HG02763 (cell line): ENCODE measurements at regions not wholly inside any gene's neighbourhood (a gene's known extent, or its start where the extent isn't known, plus 50 kb on each side); places are given as distances from the start of the nearest gene placed in this dataset.
"Not testable (repeated sequence)": the region's sequence is repeated elsewhere in the genome, so short reads cannot be mapped to it uniquely, and the experiment has no call there.

Source experiments
- ATAC-seq: cut with Tn5 transposase; IDR thresholded peaks from one replicate; pipeline ENCODE4 v1.9.1; 2021; ENCODE audit warnings: mild to moderate bottlenecking, moderate library complexity; ENCODE audit not compliant: unreplicated experiment

DNA sequence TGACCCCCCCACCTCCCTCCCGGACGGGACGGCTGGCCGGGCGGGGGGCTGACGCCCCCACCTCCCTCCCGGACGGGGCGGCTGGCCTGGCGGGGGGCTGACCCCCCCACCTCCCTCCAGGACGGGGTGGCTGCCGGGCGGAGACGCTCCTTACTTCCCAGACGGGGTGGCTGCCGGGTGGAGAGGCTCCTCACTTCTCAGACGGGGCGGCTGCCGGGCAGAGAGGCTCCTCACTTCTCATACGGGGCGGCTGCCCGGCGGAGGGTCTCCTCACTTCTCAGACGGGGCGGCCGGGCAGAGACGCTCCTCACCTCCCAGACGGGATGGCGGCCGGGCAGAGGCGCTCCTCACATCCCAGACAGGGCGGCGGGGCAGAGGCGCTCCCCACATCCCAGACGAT lies 84.7 kb downstream of the OR2B2 start:
- not testable (repeated sequence) for ATAC-seq

DNA sequence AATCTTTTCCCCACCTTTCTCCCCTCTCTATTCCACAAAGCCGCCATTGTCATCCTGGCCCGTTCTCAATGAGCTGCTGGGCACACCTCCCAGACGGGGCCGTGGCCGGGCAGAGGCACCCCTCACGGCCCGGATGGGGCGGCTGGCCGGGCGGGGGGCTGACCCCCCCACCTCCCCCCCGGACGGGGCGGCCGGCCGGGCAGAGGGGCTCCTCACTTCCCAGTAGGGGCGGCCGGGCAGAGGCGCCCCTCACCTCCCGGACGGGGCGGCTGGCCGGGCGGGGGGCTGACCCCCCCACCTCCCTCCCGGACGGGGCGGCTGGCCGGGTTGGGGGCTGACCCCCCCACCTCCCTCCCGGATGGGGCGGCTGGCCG lies 85.6 kb downstream of the OR2B2 start:
- ATAC-seq = not testable (repeated sequence)

DNA sequence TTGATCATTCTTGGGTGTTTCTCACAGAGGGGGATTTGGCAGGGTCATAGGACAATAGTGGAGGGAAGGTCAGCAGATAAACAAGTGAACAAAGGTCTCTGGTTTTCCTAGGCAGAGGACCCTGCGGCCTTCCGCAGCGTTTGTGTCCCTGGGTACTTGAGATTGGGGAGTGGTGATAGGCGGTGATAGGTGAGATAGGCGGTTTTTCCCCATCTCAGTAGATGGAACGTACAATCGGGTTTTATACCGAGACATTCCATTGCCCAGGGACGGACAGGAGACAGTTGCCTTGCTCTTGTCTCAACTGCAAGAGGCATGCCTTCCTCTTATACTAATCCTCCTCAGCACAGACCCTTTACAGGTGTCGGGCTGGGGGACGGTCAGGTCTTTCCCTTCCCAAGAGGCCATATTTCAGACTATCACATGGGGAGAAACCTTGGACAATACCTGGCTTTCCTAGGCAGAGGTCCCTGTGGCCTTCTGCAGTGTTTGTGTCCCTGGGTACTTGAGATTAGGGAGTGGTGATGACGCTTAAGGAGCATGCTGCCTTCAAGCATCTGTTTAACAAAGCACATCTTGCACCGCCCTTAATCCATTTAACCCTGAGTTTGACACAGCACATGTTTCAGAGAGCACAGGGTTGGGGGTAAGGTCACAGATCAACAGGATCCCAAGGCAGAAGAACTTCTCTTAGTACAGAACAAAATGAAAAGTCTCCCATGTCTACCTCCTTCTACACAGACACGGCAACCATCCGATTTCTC lies 86.2 kb downstream of the OR2B2 start:
- not testable (repeated sequence) for ATAC-seq

DNA sequence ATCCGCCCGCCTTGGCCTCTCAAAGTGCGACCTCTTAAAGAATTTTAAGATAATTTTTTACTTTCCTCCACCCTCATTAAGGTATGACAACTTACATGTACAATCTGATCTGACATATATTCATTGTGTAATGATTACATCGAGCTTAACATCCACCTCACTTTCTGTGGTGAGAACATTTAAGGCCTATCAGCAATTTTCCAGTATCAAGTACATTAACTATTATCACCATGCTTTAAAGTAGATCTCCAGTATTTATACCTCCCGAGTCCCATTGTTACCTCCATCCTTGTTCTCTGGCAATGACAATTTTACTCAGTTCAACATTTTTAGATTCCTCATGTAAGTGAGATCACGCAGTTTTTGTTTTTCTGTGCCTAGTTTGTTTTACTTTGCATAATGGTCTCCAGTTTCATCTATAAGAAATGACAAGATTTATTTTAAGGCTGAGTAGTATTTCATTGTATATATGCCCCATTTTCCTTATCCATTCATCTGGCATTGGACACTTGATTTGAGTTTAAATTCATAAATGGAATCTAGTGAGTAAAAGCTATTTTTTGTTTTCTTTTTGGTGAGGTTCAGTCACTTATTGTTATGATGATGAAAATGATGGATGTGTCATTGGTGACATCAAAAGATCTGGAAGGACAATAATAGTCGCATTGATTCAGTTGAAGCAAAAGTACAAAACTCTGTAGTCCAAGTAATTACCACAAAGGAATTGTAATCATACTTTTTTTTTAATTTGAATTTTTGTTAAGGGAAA lies 87.0 kb downstream of the OR2B2 start:
- no peak for ATAC-seq

DNA sequence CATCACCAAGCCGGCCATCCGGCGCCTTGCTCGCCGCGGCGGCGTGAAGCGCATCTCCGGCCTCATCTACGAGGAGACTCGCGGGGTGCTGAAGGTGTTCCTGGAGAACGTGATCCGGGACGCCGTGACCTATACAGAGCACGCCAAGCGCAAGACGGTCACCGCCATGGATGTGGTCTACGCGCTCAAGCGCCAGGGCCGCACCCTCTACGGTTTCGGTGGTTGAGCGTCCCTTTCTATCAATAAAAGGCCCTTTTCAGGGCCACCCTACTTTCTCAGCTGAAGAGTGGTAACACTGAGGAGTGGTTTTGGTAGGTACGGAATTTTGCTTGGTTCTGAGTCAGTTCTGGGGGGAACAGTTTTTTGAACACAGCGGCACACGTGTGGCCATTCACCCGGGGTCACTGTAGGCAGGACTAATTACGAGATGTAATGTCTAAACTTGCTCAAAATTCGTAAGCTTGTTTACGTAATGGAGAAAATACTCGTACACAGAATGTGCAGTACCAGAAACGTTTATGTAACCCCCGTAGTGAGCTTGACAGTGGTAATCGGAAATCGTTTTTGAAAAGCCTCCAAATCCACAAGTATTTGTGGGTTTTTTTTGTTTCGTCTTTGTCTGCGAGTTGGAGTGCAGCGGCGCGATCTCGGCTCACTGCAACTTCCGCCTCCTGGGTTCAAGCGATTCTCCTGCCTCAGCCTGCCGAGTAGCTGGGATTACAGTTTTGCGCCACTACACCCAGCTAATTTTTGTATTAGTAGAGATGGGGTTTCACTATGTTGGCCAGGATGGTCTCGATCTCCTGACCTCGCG lies 87.8 kb downstream of the OR2B2 start:
- peak; percentile 51 for ATAC-seq

DNA sequence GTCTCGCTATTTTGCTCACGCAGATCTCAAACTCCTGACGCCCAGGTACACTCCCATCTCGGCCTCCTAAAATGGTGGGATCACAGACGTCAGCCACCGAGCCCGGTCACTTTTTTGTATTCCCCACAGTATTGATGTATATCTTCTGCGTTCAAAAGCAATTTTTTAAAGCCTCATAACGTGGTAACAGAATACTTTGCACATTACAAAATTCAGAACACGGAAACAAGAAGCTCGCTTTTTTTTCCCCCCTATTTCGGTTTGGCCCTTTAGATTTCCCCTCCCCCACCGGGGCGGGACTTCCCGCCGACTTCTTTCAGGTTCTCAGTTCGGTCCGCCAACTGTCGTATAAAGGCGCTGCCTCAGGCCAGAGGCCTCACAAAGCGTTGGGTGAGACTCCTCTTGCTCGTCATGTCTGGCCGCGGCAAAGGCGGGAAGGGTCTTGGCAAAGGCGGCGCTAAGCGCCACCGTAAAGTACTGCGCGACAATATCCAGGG lies 88.4 kb downstream of the OR2B2 start:
- peak; percentile 61 for ATAC-seq

DNA sequence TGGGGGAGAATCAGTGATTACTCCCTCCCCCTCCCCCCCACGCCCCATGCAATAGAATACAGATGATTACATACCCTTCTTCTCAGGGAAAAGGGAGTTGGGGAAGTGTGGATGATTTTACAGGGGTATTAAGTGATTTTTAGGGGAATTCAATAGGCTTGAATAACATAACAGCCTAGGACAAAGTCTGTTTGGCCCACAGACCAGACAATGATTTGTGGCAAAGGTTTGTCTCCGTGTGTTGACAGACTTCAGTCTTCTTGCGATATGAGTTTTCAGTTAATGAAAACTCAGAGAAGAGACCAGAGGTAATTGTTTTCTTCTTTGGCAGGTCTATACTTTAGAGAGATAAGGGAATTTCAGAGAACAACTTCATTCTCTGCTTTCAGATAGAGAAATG lies 95.3 kb downstream of the OR2B2 start:
- no peak for ATAC-seq

DNA sequence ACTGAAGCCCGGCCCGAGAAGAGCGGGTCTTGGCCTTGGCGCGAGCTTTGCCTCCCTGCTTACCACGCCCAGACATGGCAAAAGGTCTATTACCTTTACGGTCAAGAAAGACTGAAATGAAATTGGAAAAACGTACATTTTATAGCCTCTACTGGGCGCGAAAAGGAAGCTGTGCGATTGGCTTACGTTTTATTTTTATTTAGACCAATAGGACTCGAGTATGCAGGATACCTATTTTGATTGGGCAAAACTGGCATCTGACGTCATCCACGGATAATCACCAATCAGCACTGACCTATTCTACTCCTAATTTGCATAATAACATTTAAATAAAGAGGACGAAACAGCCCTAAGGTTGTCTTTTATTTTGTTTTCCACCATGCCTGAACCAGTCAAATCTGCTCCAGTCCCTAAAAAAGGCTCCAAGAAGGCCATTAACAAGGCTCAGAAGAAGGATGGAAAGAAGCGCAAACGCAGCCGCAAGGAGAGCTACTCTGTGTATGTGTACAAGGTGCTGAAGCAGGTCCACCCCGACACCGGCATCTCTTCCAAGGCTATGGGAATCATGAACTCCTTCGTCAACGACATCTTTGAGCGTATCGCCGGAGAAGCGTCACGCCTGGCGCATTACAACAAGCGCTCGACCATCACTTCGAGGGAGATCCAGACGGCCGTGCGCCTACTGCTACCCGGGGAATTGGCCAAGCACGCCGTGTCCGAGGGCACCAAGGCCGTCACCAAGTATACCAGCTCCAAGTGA lies 97.4 kb downstream of the OR2B2 start:
- peak; percentile 59 for ATAC-seq

DNA sequence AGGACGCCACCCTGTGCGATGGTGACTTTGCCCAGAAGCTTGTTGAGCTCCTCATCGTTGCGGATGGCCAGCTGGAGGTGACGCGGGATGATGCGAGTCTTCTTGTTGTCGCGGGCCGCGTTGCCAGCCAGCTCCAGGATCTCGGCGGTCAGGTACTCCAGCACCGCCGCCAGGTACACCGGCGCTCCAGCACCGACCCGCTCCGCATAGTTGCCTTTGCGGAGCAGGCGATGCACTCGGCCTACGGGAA lies 97.9 kb downstream of the OR2B2 start:
- ATAC-seq = peak; percentile 4

DNA sequence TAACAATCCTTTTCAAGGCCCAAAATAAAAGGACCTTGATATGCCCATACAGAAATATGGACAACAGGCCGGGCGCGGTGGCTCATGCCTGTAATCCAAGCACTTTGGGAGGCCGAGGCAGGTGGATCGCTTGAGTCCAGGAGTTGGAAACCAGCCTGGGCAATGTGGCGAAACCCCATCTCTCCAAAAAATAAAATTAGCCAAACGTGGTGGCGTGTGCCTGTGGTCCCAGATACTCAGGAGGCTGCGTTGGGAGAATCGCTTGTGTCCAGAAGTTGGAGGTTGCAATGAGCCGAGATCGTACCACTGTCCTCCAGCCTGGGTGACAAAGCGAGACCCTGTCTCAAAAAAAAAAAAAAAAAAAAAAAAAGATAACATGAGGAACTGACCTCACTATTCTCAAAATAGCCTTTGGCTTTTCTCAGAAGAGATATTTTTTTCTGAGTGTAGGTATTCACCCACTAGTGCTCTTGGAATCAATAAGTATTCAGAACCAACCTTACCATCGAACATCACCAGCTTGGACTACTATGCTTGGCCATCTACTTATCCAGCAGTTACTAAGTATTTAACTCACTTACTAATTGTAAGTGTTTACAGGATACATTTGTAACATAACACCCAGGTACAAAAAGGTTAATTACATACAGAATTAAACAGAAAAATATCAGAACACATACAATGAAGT lies 99.2 kb downstream of the OR2B2 start:
- no peak for ATAC-seq

DNA sequence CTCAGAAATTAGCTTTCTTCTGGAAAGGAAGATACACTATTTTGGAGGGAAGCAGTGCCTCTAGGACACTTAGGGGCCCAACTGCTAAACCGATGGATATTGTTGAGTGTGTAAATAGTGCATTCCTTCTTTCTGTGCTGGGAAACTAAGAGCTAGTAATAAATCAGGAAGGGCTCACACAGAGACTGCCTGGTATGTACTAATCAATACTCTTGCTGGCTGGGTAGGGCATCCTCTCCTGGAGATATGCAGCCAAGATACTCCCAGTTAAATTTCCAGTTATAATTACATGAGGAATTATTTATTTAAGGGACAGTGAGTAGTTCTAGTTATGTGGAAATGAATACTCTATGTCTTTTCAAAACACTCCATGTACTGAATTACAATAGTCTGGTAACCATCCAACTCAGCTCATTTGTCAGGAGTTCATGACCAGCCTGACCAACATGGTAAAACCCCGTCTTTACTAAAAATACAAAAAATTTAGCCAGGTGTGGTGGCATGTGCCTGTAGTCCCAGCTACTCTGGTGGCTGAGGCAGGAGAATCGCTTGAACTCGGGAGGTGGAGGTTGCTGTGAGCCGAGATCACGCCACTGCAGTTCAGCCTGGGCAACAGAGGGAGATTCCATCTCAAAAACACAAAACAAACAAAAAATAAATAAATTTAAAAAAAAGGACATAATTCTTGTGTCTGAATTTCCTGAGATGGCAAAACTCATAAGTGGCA lies 100.0 kb downstream of the OR2B2 start:
- ATAC-seq = no peak

DNA sequence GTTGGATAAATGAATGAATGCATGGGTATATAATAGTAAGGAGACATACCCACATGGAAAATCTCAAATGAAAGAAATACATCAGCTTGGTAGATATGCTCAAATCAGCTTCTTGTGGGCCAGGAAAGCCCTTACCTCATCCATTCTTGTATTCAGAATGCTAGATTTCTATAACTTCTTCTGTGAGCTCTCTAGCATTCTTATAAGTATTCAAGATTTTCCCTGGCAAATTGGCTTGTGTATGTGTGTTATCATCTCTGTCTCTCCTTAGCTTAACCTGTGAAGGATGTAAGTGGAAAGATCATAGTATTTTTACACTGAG lies 100.8 kb downstream of the OR2B2 start:
- no peak for ATAC-seq

DNA sequence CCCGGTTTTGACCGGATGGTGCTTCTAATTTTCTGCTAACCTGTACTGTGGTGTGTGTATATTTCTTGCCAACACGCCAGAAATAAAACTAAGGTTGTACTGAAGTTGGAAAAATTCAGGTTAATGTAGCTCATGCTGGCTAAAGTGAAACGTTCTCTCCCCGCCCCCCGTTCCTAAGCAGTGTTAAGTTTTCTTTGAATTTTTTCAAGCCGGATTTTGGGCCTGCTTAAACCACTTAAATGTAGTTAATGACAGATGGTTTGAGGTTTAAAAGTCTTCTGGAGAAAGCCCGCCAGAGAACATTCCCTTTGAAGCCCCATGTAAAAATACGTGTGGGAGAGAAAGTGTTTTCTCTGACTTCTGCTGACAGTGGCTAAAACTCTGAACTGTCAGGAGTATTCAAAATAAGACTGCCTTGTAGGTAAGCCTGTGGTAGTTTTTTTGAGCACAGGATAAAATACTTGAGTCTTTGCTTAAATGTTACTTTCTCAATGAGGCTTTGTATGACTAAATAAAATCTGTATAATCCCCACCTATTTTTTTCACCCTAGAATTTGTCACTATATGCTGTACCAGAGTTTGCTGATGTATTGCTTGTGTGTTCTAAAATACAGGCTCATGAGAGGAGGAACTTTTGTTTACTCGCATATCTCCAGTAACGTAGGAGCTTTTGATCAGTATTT lies 101.3 kb downstream of the OR2B2 start:
- no peak for ATAC-seq

DNA sequence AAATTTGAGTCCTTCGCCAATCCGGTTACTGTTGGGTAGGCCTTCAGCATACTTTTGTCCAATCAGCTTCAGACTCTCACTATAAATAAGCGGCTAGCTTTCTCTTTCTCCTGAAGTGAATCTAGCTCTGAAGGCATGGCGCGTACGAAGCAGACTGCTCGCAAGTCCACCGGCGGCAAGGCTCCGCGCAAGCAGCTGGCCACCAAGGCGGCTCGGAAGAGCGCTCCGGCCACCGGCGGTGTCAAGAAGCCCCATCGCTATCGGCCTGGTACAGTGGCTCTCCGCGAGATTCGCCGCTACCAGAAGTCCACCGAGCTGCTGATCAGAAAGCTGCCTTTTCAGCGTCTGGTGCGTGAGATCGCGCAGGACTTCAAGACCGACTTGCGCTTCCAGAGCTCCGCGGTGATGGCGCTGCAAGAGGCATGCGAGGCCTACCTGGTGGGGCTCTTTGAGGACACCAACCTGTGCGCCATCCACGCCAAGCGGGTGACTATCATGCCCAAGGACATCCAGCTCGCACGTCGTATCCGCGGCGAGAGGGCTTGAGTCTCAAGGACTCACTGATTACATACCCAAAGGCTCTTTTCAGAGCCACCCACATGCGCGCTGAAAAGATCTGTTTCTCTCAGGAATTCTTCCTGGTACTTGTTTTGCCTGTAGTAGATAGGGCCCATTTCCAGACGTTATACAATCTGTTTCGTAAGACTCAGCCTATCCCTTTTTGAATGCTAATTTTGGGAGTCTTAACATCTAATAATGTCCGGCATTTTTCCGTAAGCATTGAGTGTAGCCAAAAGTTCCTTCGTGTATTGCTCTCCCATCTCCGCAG lies 102.0 kb downstream of the OR2B2 start:
- ATAC-seq = peak; percentile 33

DNA sequence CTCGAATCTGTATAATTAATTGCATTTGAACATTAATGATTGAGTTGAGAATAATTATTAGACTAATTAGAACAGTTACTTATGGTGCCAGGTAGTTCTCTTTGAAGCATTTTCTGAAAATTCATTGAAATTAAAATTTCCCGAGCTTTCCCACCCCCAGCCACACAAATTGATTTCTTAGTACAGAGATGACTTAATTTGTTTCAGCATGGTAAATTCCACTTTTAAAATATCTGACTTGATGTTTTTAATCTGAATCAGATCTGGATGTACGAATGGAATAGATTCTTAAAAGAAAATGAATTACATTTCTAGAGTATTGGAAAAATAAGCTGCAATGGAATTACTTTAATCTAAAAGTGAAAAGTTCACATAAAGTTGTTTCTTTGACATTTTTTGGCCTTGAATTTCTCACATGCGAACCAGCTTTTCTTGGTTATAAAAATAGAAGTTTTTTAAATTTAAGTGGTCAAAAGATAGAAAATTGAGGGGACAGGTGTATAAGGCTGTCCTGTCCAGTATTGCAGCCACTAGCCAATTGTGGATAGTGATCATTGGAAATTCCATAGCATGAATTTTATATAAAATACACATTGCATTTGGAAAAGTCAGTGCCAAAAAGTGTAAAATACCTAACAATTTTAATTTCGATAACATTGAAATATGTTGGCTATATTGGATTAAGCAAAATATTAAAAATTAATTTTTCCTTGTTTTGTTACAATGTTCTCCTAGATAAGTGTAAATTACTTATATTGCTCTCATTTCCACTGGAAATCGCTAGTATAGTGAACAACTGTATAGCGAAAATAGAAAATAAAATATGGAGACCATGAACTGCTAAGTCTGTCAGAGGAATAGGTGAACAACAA lies 102.9 kb downstream of the OR2B2 start:
- no peak for ATAC-seq

DNA sequence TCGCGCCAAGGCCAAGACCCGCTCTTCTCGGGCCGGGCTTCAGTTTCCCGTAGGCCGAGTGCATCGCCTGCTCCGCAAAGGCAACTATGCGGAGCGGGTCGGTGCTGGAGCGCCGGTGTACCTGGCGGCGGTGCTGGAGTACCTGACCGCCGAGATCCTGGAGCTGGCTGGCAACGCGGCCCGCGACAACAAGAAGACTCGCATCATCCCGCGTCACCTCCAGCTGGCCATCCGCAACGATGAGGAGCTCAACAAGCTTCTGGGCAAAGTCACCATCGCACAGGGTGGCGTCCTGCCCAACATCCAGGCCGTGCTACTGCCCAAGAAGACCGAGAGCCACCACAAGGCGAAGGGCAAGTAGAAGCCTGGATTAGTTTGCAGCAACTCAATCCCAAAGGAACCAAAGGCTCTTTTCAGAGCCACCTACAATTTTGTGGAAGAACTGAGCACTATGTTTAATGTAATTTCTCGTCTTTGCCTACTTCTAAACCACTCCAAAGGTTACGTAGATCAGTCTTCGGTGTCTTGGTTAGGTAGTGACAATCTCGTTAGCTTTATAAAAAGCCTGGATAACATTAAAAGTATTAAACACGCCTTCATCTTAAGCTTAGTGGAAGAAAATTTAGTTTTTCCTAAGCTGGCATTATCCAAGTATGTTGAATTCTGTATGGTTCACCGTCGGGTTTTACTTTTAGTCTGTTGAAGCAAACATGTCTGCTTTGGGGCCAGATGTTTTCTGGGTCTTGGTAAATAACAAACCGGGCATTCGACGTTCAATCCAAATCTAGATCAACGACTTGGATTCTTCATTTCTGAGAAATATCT lies 103.7 kb downstream of the OR2B2 start:
- peak; percentile 1 for ATAC-seq
